Transverse colon (tissue), 4 donors: ENCODE measurements at regions not wholly inside any gene's neighbourhood (a gene's known extent, or its start where the extent isn't known, plus 50 kb on each side); places are given as distances from the start of the nearest gene placed in this dataset.

ENCODE experiments used
- DNase-seq: peaks from one replicate; pipeline ENCODE4 v3.0.0-alpha.2; 2019
- H3K27ac ChIP-seq, 4 donors: fragments of 200-600 bp; sonication (generic); 2 replicates each; pipeline ENCODE4 v1.5.1; 2016 to 2018; ENCODE audit warnings: inconsistent platforms in 4 of 4
- H3K27me3 ChIP-seq: fragments of 200-600 bp; sonication (generic); 2 replicates; pipeline ENCODE4 v1.5.1; 2017; ENCODE audit warnings: inconsistent platforms
- H3K36me3 ChIP-seq, 4 donors: fragments of 200-600 bp; sonication (generic); 2 replicates each; pipeline ENCODE4 v1.5.1; 2017 to 2019; ENCODE audit warnings: inconsistent platforms in 4 of 4
- H3K4me1 ChIP-seq, 4 donors: fragments of 200-600 bp; sonication (generic); 2 replicates each; pipeline ENCODE4 v1.5.1; 2017 to 2020; ENCODE audit warnings: inconsistent platforms in 4 of 4
- H3K4me3 ChIP-seq, 4 donors: fragments of 200-600 bp; sonication (generic); 1 replicate in 1 of 4; 2 replicates in 3 of 4; pipeline versions ENCODE4 v1.5.1 to v1.6.1; 2017 to 2019; ENCODE audit warnings: inconsistent platforms in 4 of 4
- H3K9me3 ChIP-seq, 2 donors: fragments of 200-600 bp; sonication (generic); 2 replicates each; pipeline ENCODE4 v1.5.1; 2017 to 2019; ENCODE audit warnings: inconsistent platforms in 2 of 2
- CTCF ChIP-seq, 5 experiments: fragments of 200-600 bp in 3 of 5; fragments of 450-650 bp in 2 of 5; sonication (generic) in 3 of 5; IDR thresholded peaks; 1 replicate in 2 of 5; 2 replicates in 3 of 5; pipeline ENCODE4 v1.5.1; 2016 to 2017; ENCODE audit warnings: antibody characterized with exemption in 5 of 5, inconsistent platforms in 3 of 5, mild to moderate bottlenecking in 2 of 5, moderate library complexity in 1 of 5
- EP300 ChIP-seq: sonication (generic); formaldehyde crosslinking; IDR thresholded peaks from one replicate; pipeline ENCODE4 v1.6.1; 2017; ENCODE audit warnings: antibody characterized with exemption, low read depth
- POLR2A ChIP-seq: fragments of 450-650 bp; IDR thresholded peaks from one replicate; pipeline ENCODE4 v1.6.1; 2016; ENCODE audit warnings: antibody characterized with exemption, mild to moderate bottlenecking, moderate library complexity
- POLR2AphosphoS5 ChIP-seq, 3 donors: sonication (generic); formaldehyde crosslinking; IDR thresholded peaks; one replicate each; pipeline ENCODE4 v1.6.1; 2016; ENCODE audit warnings: antibody characterized with exemption in 3 of 3
- WGBS, 2 donors: methylation state at CpG; one replicate each; pipeline ENCODE4 v1.1.5; 2018; ENCODE audit warnings: low coverage in 1 of 2; 5-methylcytosine and 5-hydroxymethylcytosine counted together
- in situ Hi-C, 4 donors: fragments of 200-750 bp; cut with MboI; loops; one replicate each; pipeline versions ENCODE4 v1.15.0 to v1.15.1; 2017; ENCODE audit warnings: low sequenced_read_pairs in 3 of 4, low pct_ligation_motif_present in 1 of 4, low pct_unique_long_range_greater_than_20kb in 1 of 4
- intact Hi-C: fragments of 100-400 bp; cut with DNase I; formaldehyde crosslinking; loops from one replicate; pipeline ENCODE4 v1.15.1; 2023; ENCODE audit warnings: low total_unique reads

DNA sequence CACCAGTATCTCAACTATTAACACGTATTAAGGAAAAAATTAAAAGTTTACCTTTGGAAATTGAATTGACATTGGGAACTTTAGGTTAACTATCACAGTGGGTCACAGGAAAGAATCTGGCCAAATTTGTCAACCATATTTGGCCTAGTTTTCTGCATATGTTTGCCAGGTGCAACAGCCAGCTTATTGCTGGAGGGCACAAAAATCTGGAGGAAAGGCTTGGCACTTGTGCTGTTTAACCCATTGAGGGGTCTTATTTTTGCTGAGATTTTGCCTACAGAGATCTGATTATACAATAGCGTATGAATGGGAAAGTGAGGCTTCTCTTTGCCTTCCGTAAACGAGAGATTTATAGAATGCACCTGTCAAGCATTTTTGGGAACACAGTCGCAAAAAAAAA is 190.4 kb downstream of the PRL start:
- no peak for TF ChIP-seq EP300
- TF ChIP-seq POLR2A = no peak
- TF ChIP-seq CTCF (IDR thresholded peaks at IDR 0.05) = no peak
- TF ChIP-seq POLR2AphosphoS5 (IDR thresholded peaks at IDR 0.05) = no peak
- no peaks in the 10 kb centered on the region for H3K36me3 ChIP-seq
- H3K27me3 ChIP-seq = no peaks in the 10 kb centered on the region
- no peak overlapping the region for H3K27ac ChIP-seq
- H3K9me3 ChIP-seq = no peaks in the 10 kb centered on the region
- WGBS, 2 donors = 85 to 94% methylated on average over 5 of the region's 5 CpGs
- in situ Hi-C loops = no loop called here
- H3K4me1 ChIP-seq = no peaks in the 10 kb centered on the region
- H3K4me3 ChIP-seq = no peak overlapping the region
- intact Hi-C loops = no loop called here
- no peak for DNase-seq

DNA sequence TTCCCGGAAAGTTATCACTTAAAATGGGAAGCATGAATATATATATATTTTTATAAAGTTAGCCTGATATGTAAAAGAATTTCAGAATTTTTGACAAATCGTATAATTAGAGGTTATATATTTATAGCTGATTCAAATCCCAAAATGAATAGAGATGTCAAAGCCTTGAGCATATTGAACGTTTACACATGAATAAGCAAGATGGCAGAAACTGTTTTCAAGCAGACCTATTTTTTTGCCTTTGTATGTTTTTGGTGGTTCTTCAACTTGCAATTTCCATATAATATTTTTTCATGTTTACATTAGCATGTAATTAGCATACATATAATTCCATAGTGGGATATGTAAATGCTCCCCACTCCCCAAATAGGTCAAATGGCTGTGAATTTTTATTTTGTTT is 189.9 kb downstream of the PRL start:
- no peak overlapping the region for H3K27ac ChIP-seq
- no peak for DNase-seq
- H3K4me3 ChIP-seq = no peak overlapping the region
- intact Hi-C loops (no loop called here), in situ Hi-C loops (no loop called here)
- H3K4me1 ChIP-seq = no peaks in the 10 kb centered on the region
- TF ChIP-seq EP300 (no peak), POLR2AphosphoS5 (IDR thresholded peaks at IDR 0.05) (no peak), POLR2A (no peak), CTCF (IDR thresholded peaks at IDR 0.05) (no peak)
- no peaks in the 10 kb centered on the region for H3K9me3 ChIP-seq
- H3K36me3 ChIP-seq = no peaks in the 10 kb centered on the region
- no peaks in the 10 kb centered on the region for H3K27me3 ChIP-seq
- 74 to 78% methylated on average over 3 of the region's 3 CpGs for WGBS, 2 donors

- 80 to 87% methylated on average over 1 to 7 of the region's 7 CpGs for WGBS, 2 donors
- in situ Hi-C loops = no loop called here
- no peak overlapping the region for H3K4me3 ChIP-seq
- no peaks in the 10 kb centered on the region for H3K9me3 ChIP-seq
- no peak for DNase-seq
- H3K27me3 ChIP-seq = no peaks in the 10 kb centered on the region
- H3K36me3 ChIP-seq = no peaks in the 10 kb centered on the region
- H3K4me1 ChIP-seq = no peaks in the 10 kb centered on the region
- H3K27ac ChIP-seq = no peak overlapping the region
- intact Hi-C loops = no loop called here
- no peak for TF ChIP-seq POLR2A
- TF ChIP-seq EP300 = no peak
- TF ChIP-seq POLR2AphosphoS5 (IDR thresholded peaks at IDR 0.05) = no peak
- no peak for TF ChIP-seq CTCF (IDR thresholded peaks at IDR 0.05)
These were observed 188.6 kb downstream of the PRL start for GRCh38 chr6:22108199-22108598.

DNA sequence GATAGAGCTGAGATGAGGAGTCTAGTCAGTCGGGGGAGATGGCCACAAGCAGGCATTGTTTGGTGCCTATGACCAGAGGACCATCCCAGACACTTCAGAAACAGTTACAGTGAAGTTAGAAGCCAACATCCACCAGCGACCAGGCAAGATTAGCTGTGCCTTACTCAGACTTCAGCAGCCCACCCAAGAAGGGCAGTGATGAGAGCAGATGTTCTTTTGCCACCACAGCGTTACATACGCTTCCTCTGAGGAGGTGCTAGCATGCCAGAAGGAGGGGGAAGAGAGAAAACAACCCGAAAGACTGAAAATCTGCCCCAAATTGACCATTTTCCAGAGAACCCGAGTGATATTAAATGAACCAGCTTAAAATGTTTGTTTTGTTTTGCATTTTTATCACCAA is 186.8 kb downstream of the PRL start:
- WGBS, 2 donors = 61 to 73% methylated on average over 5 to 6 of the region's 6 CpGs
- no peaks in the 10 kb centered on the region for H3K4me1 ChIP-seq
- no peak overlapping the region for H3K4me3 ChIP-seq
- intact Hi-C loops = no loop called here
- no peaks in the 10 kb centered on the region for H3K9me3 ChIP-seq
- no peak for DNase-seq
- H3K27me3 ChIP-seq = no peaks in the 10 kb centered on the region
- in situ Hi-C loops = no loop called here
- no peaks in the 10 kb centered on the region for H3K36me3 ChIP-seq
- TF ChIP-seq POLR2A (no peak), POLR2AphosphoS5 (IDR thresholded peaks at IDR 0.05) (no peak), CTCF (IDR thresholded peaks at IDR 0.05) (no peak), EP300 (no peak)
- no peak overlapping the region for H3K27ac ChIP-seq
